ENCODE measurements at regions not wholly inside any gene's neighbourhood (a gene's known extent, or its start where the extent isn't known, plus 50 kb on each side); places are given as distances from the start of the nearest gene placed in this dataset.
"Not testable (repeated sequence)": the region's sequence is repeated elsewhere in the genome, so short reads cannot be mapped to it uniquely, and the experiment has no call there.

GRCh38 chrX:94871640-94872039, 1197.6 kb downstream of the FAM133A start:
- no peak for DNase-seq

GRCh38 chrX:94901849-94902248, 1227.8 kb downstream of the FAM133A start:
- no peak for DNase-seq

- no peak for DNase-seq
These were observed 1234.2 kb downstream of the FAM133A start for GRCh38 chrX:94908171-94908570.

- no peak for DNase-seq
These were observed 1234.6 kb downstream of the FAM133A start for GRCh38 chrX:94908648-94909047.

GRCh38 chrX:94914235-94914634, 1240.2 kb downstream of the FAM133A start:
- DNase-seq = no peak

GRCh38 chrX:94932278-94932965, 1258.4 kb downstream of the FAM133A start:
- DNase-seq = no peak

GRCh38 chrX:94936722-94937121, 1262.7 kb downstream of the FAM133A start:
- no peak for DNase-seq

- DNase-seq = no peak
These were observed 1263.5 kb downstream of the FAM133A start for GRCh38 chrX:94937491-94937890.

- DNase-seq = no peak
These were observed 1268.6 kb downstream of the FAM133A start for GRCh38 chrX:94942603-94943002.

- not testable (repeated sequence) for DNase-seq
These were observed 1272.1 kb downstream of the FAM133A start for GRCh38 chrX:94946137-94946536.

- DNase-seq = no peak
These were observed 1287.7 kb downstream of the FAM133A start for GRCh38 chrX:94961730-94962129.

GRCh38 chrX:94977562-94977961, 1303.6 kb downstream of the FAM133A start:
- no peak for DNase-seq

- DNase-seq = no peak
These were observed 1304.0 kb downstream of the FAM133A start for GRCh38 chrX:94977986-94978385.

Data from GDM1 (cell line).